H1 (cell line): ENCODE measurements at regions not wholly inside any gene's neighbourhood (a gene's known extent, or its start where the extent isn't known, plus 50 kb on each side); places are given as distances from the start of the nearest gene placed in this dataset.

Experiments
- CTCF ChIA-PET: fragments of 300-600 bp; sonication (Branson Sonifier 250); formaldehyde crosslinking; loops from one replicate; lab custom pipeline; 2021; ENCODE audit not compliant: partially characterized antibody; lab: Charles Lee
- POLR2A ChIA-PET: fragments of 300-600 bp; sonication (Branson Sonifier 250); formaldehyde crosslinking; loops from one replicate; lab custom pipeline; 2021; ENCODE audit warnings: inconsistent platforms; ENCODE audit not compliant: partially characterized antibody; lab: Charles Lee
- DNase-seq, 2 experiments: peaks; one replicate each; pipeline versions ENCODE4 v3.0.0 to v3.0.0-alpha.2; 2010 to 2022; ENCODE audit warnings: low spot score in 2 of 2, low read depth in 1 of 2, mixed read lengths in 1 of 2
- FAIRE-seq: peaks from 2 replicates; lab custom pipeline; 2011; peaks lifted over from hg19 to GRCh38; lab: Jason Lieb, UNC
- H2AFZ ChIP-seq: 2 replicates; pipeline ENCODE4 v1.8.1; 2012; ENCODE audit warnings: low read length, inconsistent platforms
- H2AK5ac ChIP-seq: 2 replicates; pipeline ENCODE4 v1.6.1; 2013; ENCODE audit warnings: low read depth, low read length
- H2BK120ac ChIP-seq: replicated peaks from 2 replicates; pipeline ENCODE3; 2013; ENCODE audit warnings: low read depth, low read length, inconsistent platforms
- H2BK12ac ChIP-seq: 2 replicates; pipeline ENCODE4 v1.6.1; 2013; ENCODE audit warnings: low read depth, low read length
- H2BK15ac ChIP-seq: 2 replicates; pipeline ENCODE4 v1.6.1; 2013; ENCODE audit warnings: low read length
- H2BK20ac ChIP-seq: 2 replicates; pipeline ENCODE4 v1.6.1; 2013; ENCODE audit warnings: low read length
- H2BK5ac ChIP-seq: 2 replicates; pipeline ENCODE4 v1.6.1; 2013; ENCODE audit warnings: low read depth, low read length
- H3K14ac ChIP-seq: 2 replicates; pipeline ENCODE4 v1.6.1; 2013; ENCODE audit warnings: inconsistent platforms; ENCODE audit not compliant: insufficient read length
- H3K18ac ChIP-seq: 2 replicates; pipeline ENCODE4 v1.6.1; 2013; ENCODE audit warnings: low read length; ENCODE audit errors: extremely low read depth
- H3K23ac ChIP-seq: 2 replicates; pipeline ENCODE4 v1.6.1; 2013; ENCODE audit warnings: inconsistent platforms; ENCODE audit not compliant: insufficient read length
- H3K23me2 ChIP-seq: 2 replicates; pipeline ENCODE4 v1.6.1; 2013; ENCODE audit warnings: low read depth, low read length
- H3K27ac ChIP-seq: 2 replicates; pipeline ENCODE4 v1.6.1; 2011; ENCODE audit warnings: low read depth, low read length, inconsistent platforms
- H3K27me3 ChIP-seq, 4 experiments: replicated peaks in 1 of 4; 1 replicate in 1 of 4; 2 replicates in 3 of 4; pipeline versions ENCODE4 v1.6.1 to v1.8.1; 2011 to 2013; ENCODE audit warnings: low read length in 3 of 4, mild to moderate bottlenecking in 3 of 4, inconsistent platforms in 2 of 4, mixed read lengths in 2 of 4, moderate library complexity in 1 of 4; ENCODE audit not compliant: control insufficient read depth in 3 of 4, insufficient read depth in 3 of 4; ENCODE audit errors: extremely low read depth in 1 of 4
- H3K36me3 ChIP-seq, 4 experiments: 2 replicates each; pipeline versions ENCODE4 v1.6.1 to v1.8.1; 2011 to 2013; ENCODE audit warnings: mild to moderate bottlenecking in 4 of 4, low read length in 3 of 4, moderate library complexity in 2 of 4, control low read depth in 1 of 4, inconsistent platforms in 1 of 4; ENCODE audit not compliant: insufficient read depth in 4 of 4, control insufficient read depth in 2 of 4
- H3K4ac ChIP-seq: replicated peaks from 2 replicates; pipeline ENCODE3; 2013; ENCODE audit warnings: low read length, low read depth, mixed read lengths, inconsistent platforms; ENCODE audit not compliant: insufficient read length
- H3K4me1 ChIP-seq, 4 experiments: replicated peaks in 1 of 4; 1 replicate in 1 of 4; 2 replicates in 3 of 4; pipeline versions ENCODE4 v1.6.1 to v1.8.1; 2011 to 2013; ENCODE audit warnings: low read length in 3 of 4, inconsistent platforms in 2 of 4, mixed read lengths in 1 of 4; ENCODE audit not compliant: insufficient read depth in 4 of 4, control insufficient read depth in 3 of 4
- H3K4me2 ChIP-seq, 2 experiments: 2 replicates each; pipeline versions ENCODE4 v1.6.1 to v1.8.1; 2011 to 2013; ENCODE audit warnings: low read depth in 2 of 2, low read length in 2 of 2, control low read depth in 1 of 2, inconsistent platforms in 1 of 2, mild to moderate bottlenecking in 1 of 2; ENCODE audit not compliant: insufficient read depth in 1 of 2
- H3K4me3 ChIP-seq, 4 experiments: fragments of 200-600, 300-600 bp in 1 of 4; sonication (generic), shearing (Covaris generic), sonication (Bioruptor Twin) in 1 of 4; 2 replicates each; pipeline versions ENCODE4 v1.5.1 to v1.8.1; 2011 to 2016; ENCODE audit warnings: low read length in 4 of 4, low read depth in 3 of 4, control low read depth in 2 of 4, inconsistent platforms in 2 of 4, mild to moderate bottlenecking in 2 of 4, mixed read lengths in 1 of 4, moderate library complexity in 1 of 4; ENCODE audit not compliant: insufficient read depth in 2 of 4; ENCODE audit errors: extremely low read depth in 1 of 4
- H3K56ac ChIP-seq: replicated peaks from 2 replicates; pipeline ENCODE3; 2013; ENCODE audit warnings: low read depth, mild to moderate bottlenecking, mixed read lengths, low read length, inconsistent platforms; ENCODE audit not compliant: insufficient read length
- H3K79me1 ChIP-seq: 2 replicates; pipeline ENCODE4 v1.6.1; 2013; ENCODE audit warnings: low read depth, low read length, control low read depth
- H3K79me2 ChIP-seq, 2 experiments: 2 replicates each; pipeline versions ENCODE4 v1.6.1 to v1.8.1; 2012 to 2013; ENCODE audit warnings: low read length in 2 of 2, mild to moderate bottlenecking in 2 of 2, inconsistent platforms in 1 of 2; ENCODE audit not compliant: insufficient read depth in 2 of 2, control insufficient read depth in 1 of 2
- H3K9ac ChIP-seq, 4 experiments: replicated peaks in 1 of 4; 1 replicate in 1 of 4; 2 replicates in 3 of 4; pipeline versions ENCODE4 v1.6.1 to v1.8.1; 2011 to 2013; ENCODE audit warnings: low read depth in 3 of 4, low read length in 3 of 4, control low read depth in 2 of 4, mild to moderate bottlenecking in 2 of 4, moderate library complexity in 2 of 4, inconsistent platforms in 1 of 4; ENCODE audit errors: extremely low read depth in 1 of 4
- H3K9me3 ChIP-seq, 2 experiments: 2 replicates each; pipeline versions ENCODE4 v1.6.1 to v1.8.1; 2012 to 2013; ENCODE audit warnings: mild to moderate bottlenecking in 2 of 2, moderate library complexity in 2 of 2, control low read depth in 1 of 2, inconsistent platforms in 1 of 2, low read depth in 1 of 2, low read length in 1 of 2, mixed read lengths in 1 of 2; ENCODE audit not compliant: insufficient read depth in 2 of 2
- H4K20me1 ChIP-seq, 2 experiments: replicated peaks in 1 of 2; 2 replicates each; pipeline versions ENCODE3 to v1.8.1; 2011 to 2013; ENCODE audit warnings: inconsistent platforms in 2 of 2, low read length in 2 of 2, mild to moderate bottlenecking in 1 of 2; ENCODE audit not compliant: insufficient read depth in 2 of 2, control insufficient read depth in 1 of 2
- H4K5ac ChIP-seq: 2 replicates; pipeline ENCODE4 v1.6.1; 2013; ENCODE audit warnings: low read length, low read depth, mixed read lengths, inconsistent platforms; ENCODE audit not compliant: insufficient read length
- H4K8ac ChIP-seq: 2 replicates; pipeline ENCODE4 v1.8.0; 2013; ENCODE audit warnings: mild to moderate bottlenecking, moderate library complexity, low read length, inconsistent platforms; ENCODE audit not compliant: insufficient read depth; ENCODE audit errors: extremely low read depth
- H4K91ac ChIP-seq: replicated peaks from 2 replicates; pipeline ENCODE3; 2013; ENCODE audit warnings: low read length, mixed read lengths, inconsistent platforms; ENCODE audit not compliant: insufficient read length
- BRCA1 ChIP-seq: IDR thresholded peaks from 2 replicates; pipeline ENCODE4 v1.6.1; 2012; ENCODE audit warnings: low read depth, low read length, improper control_type of control experiment
- CEBPB ChIP-seq: IDR thresholded peaks from 2 replicates; pipeline ENCODE4 v1.6.1; 2012; ENCODE audit warnings: low read depth, low read length
- GTF2F1 ChIP-seq: IDR thresholded peaks from 2 replicates; pipeline ENCODE4 v1.6.1; 2012; ENCODE audit warnings: low read depth, low read length, improper control_type of control experiment, borderline replicate concordance
- HDAC6 ChIP-seq: IDR thresholded peaks from one replicate; pipeline ENCODE4 v1.7.1; 2012; ENCODE audit warnings: low read depth, mild to moderate bottlenecking, inconsistent platforms, low read length, moderate library complexity
- JUN ChIP-seq: IDR thresholded peaks from 2 replicates; pipeline ENCODE4 v1.6.1; 2011; ENCODE audit warnings: low read depth, mild to moderate bottlenecking, improper control_type of control experiment, low read length
- NRF1 ChIP-seq: IDR thresholded peaks from 2 replicates; pipeline ENCODE4 v1.6.1; 2011; ENCODE audit warnings: mild to moderate bottlenecking, low read depth, low read length, improper control_type of control experiment
- POLR2A ChIP-seq, 2 experiments: IDR thresholded peaks; 1 replicate in 1 of 2; 2 replicates in 1 of 2; pipeline ENCODE4 v1.6.1; 2011; ENCODE audit warnings: low read depth in 2 of 2, low read length in 2 of 2, mild to moderate bottlenecking in 2 of 2; ENCODE audit errors: control extremely low read depth in 1 of 2
- TAF7 ChIP-seq: optimal IDR thresholded peaks from 2 replicates; pipeline ENCODE3; 2011; ENCODE audit warnings: low read depth, mild to moderate bottlenecking, inconsistent platforms, low read length, moderate library complexity, borderline replicate concordance
- TBP ChIP-seq: IDR thresholded peaks from 2 replicates; pipeline ENCODE4 v1.6.1; 2011; ENCODE audit warnings: low read depth, low read length, improper control_type of control experiment
- TEAD4 ChIP-seq: IDR thresholded peaks from 2 replicates; pipeline ENCODE4 v1.6.1; 2012; ENCODE audit warnings: low read depth, low read length, inconsistent platforms, mixed read lengths
- WGBS, 2 experiments: shearing (Covaris generic) in 1 of 2; methylation state at CpG; one replicate each; pipeline versions ENCODE4 v1.1.6 to v1.1.7; 2013 to 2015; ENCODE audit warnings: low lambda C conversion rate in 2 of 2, mixed read lengths in 2 of 2, inconsistent platforms in 1 of 2, low coverage in 1 of 2, missing lambda C conversion rate in 1 of 2; ENCODE audit not compliant: insufficient replicate concordance in 2 of 2, insufficient coverage in 1 of 2, insufficient read length in 1 of 2; ENCODE audit errors: extremely low coverage in 1 of 2, missing lambda C conversion rate in 1 of 2; 5-methylcytosine and 5-hydroxymethylcytosine counted together

GRCh38 chr5:67290655-67291054 is 94.1 kb upstream of the CD180 start:
- Histone ChIP-seq H3K14ac (no peak overlapping the region), H2AK5ac (no peak overlapping the region), H2BK5ac (no peak overlapping the region), H2BK15ac (no peak overlapping the region), H3K23ac (no peak overlapping the region), H4K5ac (no peak overlapping the region), H2BK120ac (no peak overlapping the region), H3K9me3 (no peaks in the 10 kb centered on the region), H3K79me1 (no peaks in the 10 kb centered on the region), H3K56ac (no peak overlapping the region), H3K79me2 (no peaks in the 10 kb centered on the region), H3K4me1 (no peaks in the 10 kb centered on the region), H3K27me3 (no peaks in the 10 kb centered on the region), H4K20me1 (no peaks in the 10 kb centered on the region), H2BK20ac (no peak overlapping the region), H3K36me3 (no peaks in the 10 kb centered on the region), H3K23me2 (no peaks in the 10 kb centered on the region), H3K4me2 (no peak overlapping the region)
- no peak for FAIRE-seq
- POLR2A ChIA-PET = no interaction called here
- TF ChIP-seq GTF2F1 = no peak
- TF ChIP-seq CEBPB = no peak
- TF ChIP-seq NRF1 = no peak
- TF ChIP-seq POLR2A (IDR thresholded peaks at IDR 0.05; ENCODE audit: control extremely low read depth in 1 of 2, low read depth in 2 of 2, low read length in 2 of 2) = no peak
- no peak for TF ChIP-seq TEAD4
- TF ChIP-seq BRCA1 = no peak
- TF ChIP-seq HDAC6 = no peak
- no peak for TF ChIP-seq JUN
- TF ChIP-seq TAF7 = no peak
- TF ChIP-seq TBP = no peak
- TF ChIP-seq, all 59 proteins: peak for 0
- no peak for DNase-seq
- Histone ChIP-seq H2AFZ (no peak overlapping the region), H3K27ac (no peak overlapping the region), H2BK12ac (no peak overlapping the region), H4K8ac (no peak overlapping the region), H4K91ac (no peak overlapping the region), H3K4me3 (no peak overlapping the region), H3K4ac (no peak overlapping the region), H3K18ac (no peak overlapping the region), H3K9ac (no peak overlapping the region)
- CTCF ChIA-PET = interaction anchor here (1.2 kb wide), 1 partner anchor 16 kb away, joined by 6 read pairs; no protein-coding TSS in a partner anchor
- 99% methylated on average over 3 of the region's 3 CpGs; no CpG with 5 or more reads in 1 of the 2 experiments for WGBS, 2 experiments
